Urothelium cell line (cell line): ENCODE measurements at regions not wholly inside any gene's neighbourhood (a gene's known extent, or its start where the extent isn't known, plus 50 kb on each side); places are given as distances from the start of the nearest gene placed in this dataset.

Experiments used
- DNase-seq: peaks from one replicate; pipeline ENCODE4 v3.0.0; 2011; ENCODE audit warnings: low spot score, mixed read lengths
- FAIRE-seq: peaks from 2 replicates; lab custom pipeline; 2011; peaks lifted over from hg19 to GRCh38; lab: Jason Lieb, UNC

DNA sequence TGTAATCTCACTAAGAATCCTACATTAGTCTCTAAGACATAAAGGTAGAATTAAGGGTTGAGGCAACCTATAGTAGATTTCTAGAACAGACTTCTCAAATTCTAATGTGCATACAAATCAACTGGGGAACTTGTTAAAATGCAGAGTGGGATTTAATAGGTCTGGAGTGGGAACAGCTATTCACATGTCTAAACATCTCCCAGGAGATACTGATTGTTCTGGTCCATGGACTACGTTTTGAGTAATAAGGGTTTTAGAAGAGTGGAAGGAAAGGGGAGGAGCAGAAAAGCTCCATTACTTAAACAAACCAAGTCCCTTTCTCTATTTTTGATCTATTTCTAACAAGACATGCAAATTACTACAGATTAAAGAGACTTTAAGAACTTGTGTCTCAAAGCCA, 524.8 kb downstream of the TUSC7 start:
- FAIRE-seq (no peak), DNase-seq (no peak)

DNA sequence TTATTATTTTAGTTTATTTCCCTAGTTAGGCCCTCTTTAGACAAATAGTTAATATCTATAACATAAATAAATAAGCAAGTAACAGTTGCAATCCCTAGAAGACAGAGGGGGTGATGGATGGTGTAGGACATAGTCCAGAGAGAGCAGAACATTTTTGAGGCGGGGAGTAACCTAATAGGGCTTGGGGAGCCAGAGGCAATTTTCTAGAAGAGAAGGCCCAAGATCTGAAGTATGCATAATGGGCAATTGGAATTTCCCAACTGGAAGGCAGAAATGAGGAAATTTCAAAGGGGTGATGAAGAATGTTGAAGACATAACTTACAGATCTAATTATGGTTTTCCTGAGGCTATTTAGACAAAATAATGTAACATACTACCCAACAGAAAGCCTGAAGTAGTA, 525.7 kb downstream of the TUSC7 start:
- FAIRE-seq: no peak

DNA sequence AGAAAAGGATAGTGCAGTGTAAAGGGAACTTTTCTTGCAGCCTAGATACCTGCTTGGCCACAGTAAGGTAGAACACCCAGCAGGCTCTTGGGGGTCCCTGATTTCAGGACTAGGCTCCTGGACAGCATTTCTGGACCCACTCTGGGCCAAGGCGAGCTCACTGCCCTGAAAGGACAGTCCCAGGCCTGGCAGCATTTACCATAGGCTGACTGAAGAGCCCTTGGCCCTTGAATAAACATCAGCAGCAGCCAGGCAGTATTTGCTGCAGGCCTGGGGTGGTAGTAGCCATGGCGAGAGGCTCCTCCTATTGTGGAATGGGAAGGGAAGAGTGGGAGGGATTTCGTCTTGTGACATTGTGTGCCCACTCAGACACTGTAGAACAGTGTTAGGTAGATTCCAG, 529.2 kb downstream of the TUSC7 start:
- no peak for FAIRE-seq

More for the DNA sequence above, 525.7 kb downstream of the TUSC7 start:
- no peak for DNase-seq

DNA sequence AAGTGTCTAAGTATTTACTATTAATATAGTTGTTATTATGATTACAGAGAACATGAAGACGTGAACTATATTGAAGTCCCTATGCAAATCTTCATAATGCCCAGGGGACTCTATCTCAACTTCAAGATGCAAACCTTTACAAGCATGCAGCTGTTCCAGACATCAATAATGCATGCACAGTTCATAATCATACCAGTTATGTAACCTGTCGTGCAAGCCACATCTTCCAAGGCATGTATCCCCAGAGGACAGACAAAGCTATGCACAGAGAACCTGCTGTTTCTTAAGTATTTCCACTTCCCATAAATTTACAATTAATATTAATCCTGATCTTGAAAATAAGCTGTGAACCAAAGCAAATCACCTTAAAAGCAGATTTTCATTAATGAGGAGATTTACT, 534.1 kb downstream of the TUSC7 start:
- no peak for DNase-seq
- FAIRE-seq: no peak

More for the DNA sequence above, 529.2 kb downstream of the TUSC7 start:
- no peak for DNase-seq

DNA sequence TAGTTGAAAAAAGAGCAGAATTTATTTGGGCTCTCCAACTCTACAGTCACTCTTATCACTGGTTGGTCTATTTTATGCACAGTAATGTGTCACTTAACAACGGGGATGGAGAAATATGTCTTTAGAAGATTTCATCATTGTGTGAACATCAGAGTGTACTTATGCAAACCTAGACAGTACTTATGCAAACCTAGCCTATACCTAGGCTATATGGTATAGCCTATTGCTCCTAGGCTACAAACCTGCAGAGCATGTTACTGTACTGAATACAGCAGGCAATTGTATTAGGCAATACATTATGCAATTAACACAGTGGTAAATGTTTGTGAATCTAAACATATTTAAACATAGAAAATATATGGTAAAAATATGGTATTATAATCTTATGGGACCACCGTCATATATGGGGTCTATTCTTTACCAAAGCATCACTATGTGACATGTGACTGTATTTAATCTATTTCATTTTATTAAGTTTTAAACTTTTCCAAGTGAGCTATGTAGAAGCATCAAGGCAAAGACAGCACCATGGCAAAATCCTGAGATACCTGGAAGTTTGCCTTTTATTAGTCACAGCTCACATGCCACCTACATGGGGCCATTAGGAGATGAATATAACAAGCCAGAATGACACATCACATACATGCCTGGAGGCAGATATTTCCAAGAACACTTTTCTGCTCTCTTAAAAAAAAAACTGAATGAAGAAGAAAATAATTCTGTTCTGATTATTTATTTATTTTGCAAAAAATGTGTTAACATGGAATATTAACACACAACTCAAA, 537.4 kb downstream of the TUSC7 start:
- no peak for DNase-seq
- FAIRE-seq: no peak

DNA sequence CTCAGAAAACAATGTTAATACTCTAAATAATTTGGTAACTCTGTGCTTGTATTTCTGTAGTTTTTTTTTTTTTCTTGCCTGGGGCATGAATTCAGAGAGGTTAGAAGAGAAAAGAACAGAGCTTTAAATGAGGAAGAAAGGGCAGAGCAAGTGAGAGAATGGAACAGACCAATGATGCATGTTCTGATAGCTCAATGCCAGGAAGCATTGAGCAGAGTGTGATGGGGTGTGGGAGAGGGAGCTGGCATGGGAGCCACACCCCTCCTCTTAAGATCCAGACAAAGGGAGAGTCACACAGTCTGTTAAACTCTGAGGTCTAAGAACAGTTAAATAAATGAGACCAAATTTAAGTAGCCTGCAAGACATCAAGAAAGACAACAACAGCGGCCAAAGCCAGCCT, 538.6 kb downstream of the TUSC7 start:
- FAIRE-seq (no peak), DNase-seq (no peak)

DNA sequence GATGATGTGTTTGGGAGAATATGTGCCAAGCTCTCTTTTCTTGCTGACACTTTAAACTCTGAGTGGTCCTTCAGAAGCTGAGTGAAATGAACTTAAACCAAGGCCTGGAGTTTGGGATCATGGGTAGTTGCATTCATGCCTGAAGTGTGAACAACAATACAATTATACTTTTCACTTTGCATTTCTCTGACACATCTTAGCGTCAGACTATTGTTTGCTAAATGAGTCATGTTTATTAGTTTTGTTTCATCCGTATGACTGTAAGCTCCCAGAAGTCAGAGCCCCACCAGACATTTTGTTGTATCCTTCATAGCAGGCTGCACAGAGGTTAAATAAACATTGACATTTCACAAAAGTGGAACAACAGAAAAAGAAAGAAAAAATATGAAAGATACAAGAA, 542.6 kb downstream of the TUSC7 start:
- DNase-seq: peak; percentile 23
- no peak for FAIRE-seq

DNA sequence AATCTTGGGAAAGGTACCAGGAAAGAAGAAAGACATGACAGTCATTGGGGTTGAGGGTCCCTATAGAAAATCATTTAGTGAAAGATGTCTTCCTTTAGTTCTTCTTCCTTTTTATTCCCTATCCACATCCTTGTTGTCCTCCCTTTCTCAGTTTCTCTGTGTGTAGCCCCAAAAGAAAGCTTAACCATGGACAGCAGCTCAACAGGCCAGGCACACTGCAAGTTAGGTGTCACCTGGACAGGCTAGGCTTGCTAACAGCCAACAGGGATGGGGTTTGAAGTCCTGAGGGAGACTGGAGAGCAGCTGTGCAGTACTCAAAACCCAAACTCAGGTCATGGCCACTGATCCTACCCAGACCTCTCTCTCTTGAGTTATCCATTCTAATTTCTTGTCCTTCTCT, 543.1 kb downstream of the TUSC7 start:
- DNase-seq (peak; percentile 8), FAIRE-seq (no peak)

DNA sequence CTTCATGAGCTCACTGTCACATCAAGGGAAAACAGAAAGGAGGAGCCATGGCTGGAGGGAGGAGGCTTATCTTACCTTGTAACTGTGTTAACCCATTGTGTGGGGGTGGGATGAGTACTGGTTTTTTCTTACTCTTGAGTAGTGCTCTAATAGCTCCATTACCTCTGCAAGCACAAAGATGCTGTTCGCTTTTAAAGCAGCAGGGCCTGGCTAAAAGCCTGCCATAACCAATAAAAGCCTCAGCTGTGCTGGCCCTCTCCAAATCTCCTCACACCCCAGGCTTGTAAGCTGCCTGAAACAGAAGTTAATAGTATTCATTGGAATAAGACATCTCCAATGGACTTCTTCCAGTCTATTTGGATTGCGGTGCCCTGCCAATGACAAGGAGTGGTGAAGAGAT, 544.1 kb downstream of the TUSC7 start:
- no peak for DNase-seq
- no peak for FAIRE-seq

DNA sequence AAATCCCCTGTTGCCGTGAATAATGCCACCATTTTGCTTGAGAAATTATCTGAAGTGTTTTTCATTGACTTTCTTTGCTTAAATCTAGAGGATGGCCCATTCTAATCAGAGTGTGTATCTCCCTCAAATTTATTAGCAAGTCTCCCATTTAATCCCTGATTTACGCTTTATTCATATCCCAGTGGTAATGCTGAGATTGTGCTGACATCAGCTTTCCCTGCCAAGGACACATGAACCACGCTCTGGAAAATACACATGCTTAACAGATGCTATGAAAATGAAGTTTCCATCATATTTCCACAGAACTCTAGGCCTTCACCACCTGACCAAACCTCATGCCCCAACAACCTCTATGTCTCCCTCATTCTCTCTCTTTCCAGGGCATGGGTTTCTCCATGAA, 545.4 kb downstream of the TUSC7 start:
- DNase-seq (no peak), FAIRE-seq (no peak)

DNA sequence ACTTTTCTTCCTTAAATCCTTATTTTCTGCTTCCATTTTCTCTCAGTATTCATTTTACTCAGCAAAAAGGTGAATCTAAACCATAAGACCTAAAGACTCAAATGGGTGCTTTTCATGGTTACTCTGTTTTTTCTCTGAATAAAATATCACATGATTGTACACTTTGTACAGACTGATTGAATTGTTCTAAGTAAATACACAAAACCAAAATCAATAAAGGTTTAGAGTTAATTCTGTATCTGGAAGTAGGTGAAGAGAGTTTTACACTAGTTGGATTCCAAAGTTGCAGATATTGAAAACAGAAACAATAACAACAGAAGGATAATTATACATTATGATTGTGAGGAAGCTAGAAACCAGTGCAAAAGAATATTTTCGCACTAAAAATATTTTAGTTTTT, 546.2 kb downstream of the TUSC7 start:
- FAIRE-seq (no peak), DNase-seq (no peak)

DNA sequence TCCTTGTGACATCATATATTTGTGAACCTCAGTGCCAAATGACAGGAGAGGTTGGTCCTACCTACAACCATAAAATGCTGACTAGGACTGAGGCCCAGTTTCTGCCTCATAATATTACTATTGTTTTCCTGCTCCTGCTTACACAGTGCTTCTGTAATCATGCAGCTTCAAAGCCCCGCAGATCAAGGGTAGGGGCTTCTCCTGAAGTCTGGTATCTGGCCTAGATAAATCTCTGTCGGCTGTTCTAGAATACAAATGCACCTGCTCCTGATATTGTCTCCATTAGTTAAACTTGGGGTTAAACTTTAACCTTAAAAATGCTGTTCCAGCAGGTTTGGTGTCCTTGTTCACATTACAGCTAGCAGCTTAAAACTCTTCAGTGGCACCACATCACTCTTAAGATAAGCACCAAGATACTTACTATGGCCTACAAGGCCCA, 552.4 kb downstream of the TUSC7 start:
- DNase-seq (no peak), FAIRE-seq (no peak)

DNA sequence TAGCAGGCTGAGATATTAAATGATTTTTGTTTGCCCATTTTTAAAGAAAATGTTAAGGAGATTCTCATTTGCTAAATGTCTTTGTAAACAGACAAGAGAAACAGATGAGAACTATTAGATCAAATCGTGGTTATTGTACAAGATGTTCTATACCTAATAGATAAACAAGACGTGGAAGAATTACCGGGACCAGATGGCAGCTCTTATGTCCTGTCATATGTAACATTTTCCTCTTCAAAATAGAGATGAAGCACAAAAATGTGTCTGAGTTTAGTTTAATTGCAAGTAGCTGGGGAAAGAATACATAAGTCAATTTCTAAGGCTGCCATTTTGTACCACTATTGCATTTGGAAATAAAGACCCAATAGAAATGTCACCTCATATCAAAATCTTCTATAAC, 553.7 kb downstream of the TUSC7 start:
- no peak for DNase-seq
- no peak for FAIRE-seq

DNA sequence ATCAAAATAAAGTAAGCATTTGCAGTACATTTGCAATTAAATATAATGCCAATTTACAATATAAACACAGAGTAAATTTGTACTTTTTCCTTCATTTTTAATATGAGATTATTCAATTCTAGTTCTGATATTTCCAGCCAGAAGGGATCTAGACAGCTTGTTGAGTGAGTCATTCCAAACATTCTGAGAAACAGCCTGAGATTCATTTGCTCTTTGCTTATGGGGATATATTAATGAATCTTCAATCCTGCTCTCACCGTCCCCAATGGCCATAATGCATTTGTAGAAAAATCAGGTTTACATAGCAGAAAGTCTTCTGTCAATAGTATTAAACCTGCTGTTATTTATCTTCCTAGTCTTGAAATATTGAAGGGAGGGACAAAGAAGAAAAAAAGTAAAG, 554.2 kb downstream of the TUSC7 start:
- no peak for FAIRE-seq
- DNase-seq: no peak

DNA sequence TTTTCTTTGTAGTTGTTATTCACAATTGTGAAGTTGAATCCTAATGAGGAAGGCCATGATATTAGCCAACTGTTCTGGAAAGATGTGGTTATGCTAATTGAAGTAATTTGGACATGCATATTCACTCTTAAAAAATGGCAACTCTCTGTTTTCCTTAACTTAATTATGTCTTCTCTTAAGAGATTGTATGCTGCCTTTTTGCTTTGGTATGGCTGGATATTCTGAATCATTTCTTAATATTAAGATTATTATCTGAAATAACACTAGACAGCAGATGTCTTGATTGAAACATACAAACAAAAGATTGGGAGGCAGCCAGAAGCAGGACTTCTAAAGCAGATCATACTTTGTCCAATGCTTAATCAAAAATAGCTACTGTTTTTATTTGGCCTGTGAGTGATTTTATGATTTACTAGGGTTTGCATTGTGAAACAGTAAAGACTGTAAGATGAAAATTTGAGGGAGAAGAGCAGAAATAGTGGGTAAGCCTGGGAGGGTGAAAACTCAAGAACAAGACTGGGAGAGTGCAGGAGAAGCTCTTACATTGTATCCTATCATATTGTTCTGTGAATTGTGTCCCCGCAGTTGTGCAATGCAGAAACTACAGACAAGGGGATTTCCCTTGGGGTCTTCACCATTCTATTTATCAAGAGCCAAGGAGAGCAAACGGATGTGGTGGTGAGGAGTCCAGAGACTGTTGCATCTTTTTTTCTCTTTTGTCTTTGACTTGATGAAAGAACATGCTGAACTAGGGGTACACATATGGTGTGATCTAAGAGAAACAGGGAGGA, 554.8 kb downstream of the TUSC7 start:
- FAIRE-seq (no peak), DNase-seq (no peak)

DNA sequence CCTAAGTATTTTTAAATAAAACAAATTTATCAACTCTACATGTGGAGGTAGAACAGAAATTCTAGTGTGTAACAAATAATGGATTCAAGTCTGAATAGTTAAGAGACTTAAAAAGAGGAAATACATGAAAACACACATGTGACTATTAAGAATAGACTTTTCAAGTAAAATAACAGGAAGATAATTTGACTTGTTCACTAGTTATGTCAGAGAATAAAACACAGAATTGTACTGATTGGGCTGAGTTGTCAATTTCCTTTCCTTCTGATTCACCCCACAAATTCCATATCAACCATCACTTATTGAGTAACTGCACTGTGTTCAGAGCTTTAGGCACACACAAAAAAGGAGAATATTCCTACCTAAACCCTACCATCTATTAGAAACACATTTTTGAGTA, 557.2 kb downstream of the TUSC7 start:
- FAIRE-seq (no peak), DNase-seq (no peak)

DNA sequence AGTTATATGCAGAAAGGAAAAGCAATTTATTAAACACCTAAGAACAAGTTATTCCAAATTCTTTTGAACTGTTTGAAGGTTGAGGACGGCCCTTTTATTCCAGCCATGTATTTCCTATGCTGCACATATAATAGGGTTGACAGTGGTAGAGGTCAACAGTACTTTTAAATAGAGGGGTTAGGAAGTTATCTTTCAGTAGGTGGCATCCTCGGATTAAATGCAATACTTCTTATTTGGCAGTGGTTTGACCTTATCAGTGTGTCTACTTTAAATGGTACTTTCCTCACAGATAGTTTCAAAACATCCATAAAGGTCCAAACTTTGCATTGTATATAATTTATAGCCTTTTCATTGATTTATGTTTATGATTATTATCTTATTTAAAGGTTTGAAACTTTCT, 558.7 kb downstream of the TUSC7 start:
- FAIRE-seq: no peak

DNA sequence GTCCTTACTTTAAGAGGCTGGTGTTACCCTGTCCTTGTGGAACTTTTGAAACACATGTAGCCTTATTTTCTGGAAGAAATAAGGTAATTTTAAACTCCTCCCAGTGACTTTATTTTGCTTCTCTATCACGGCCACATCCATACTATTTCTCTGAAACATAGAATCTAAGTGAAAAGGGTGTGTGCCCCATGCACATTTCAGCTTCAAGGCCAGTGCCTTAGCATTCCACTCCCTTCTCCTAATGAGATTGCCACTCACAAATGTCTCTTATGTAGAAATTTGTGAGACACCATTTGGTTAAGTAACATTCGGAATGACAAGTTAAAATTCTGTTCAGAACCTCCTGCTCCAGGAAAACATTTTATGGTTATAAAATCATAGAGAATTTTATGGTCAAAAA, 562.7 kb downstream of the TUSC7 start:
- FAIRE-seq (no peak), DNase-seq (no peak)

More for the DNA sequence above, 558.7 kb downstream of the TUSC7 start:
- no peak for DNase-seq

DNA sequence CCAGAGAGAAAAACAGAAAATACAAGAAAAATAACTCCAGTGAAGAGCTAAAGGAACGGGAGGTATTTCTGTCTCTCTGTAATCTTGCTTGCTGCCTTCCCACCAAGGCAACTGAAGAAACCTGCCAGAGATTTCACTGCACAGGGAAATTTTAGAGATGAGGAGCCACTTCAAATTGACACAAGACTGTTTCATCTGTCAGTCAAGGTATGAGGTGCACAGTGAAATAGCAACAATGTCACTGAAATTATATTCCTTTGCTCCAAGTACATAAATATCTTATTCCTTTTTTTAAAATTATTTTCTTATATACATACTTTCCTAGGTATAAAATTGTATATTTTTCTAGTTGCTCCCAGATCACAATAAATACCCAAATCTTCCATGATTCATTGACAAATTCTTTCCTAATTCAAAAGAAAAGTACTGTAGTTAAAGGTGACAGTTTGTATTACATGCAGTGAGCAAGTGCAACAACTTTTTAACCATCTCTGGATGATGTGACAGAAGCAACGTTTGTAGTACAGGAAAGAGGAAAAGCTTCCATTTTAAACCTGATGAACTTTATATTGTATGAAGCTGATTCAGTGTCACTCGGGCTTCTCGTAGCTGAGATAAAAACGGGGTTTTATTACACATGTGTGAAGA, 563.4 kb downstream of the TUSC7 start:
- no peak for FAIRE-seq
- no peak for DNase-seq

DNA sequence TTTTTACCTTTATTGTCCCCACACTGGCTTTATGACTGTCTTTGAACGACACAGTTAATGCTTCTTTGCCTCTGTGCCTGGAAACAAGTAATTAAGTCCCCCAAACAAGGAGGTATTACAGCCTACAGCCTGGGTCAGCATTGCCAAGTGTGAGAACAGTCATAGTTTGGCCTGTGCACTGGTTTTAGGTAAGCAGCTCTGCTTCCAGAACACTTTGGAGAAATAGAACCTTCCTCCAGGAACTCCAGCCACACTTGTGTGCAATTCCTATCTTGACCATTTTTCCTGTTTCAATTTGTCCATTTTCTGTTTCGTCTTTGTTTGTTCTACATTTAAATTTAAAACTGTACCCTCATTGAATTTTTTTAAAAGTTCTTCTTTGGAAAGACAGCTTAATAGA, 568.2 kb downstream of the TUSC7 start:
- DNase-seq (no peak), FAIRE-seq (no peak)

DNA sequence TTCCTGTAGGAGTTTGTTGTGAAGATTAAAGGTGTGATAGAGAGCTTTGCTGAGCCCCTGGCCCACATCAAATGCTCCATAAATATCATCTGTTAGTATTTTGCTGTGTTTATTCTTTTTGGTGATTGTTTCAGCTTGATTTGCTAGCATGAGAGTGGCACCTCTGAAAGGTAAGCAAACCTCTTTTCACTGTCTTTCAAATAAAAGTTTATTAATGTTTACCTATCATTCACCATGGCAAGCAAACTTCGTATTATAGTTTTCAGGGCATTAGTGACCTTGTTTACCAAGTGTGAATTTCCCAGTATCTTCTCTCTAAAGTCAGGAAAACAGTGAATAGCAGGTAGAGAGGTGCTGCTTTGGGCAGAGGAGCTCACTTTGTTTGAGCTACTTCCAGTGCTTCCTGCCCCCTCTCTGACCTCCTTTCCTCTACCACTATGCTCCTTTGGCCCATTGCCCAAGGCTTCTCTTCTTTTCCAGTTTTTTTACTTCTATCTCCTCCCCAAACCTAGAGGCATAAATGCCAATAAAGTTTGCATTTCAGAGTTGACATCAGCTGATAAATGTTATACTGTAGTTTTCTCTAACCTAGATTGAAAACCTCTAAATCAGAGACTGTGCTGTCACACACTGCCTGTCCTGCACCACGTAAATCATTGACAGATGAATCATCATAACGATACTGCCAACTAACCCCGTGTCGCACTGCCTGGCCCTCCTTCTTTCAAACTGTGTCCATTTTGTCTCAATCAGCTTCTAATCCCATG, 569.0 kb downstream of the TUSC7 start:
- DNase-seq: peak; percentile 72
- FAIRE-seq: no peak
